OCI-LY1 (cell line): ENCODE measurements at regions not wholly inside any gene's neighbourhood (a gene's known extent, or its start where the extent isn't known, plus 50 kb on each side); places are given as distances from the start of the nearest gene placed in this dataset.

Source experiments
- H2AFZ ChIP-seq: fragments of 200-600 bp; sonication (generic), shearing (Covaris generic); 2 replicates; pipeline ENCODE4 v1.6.0; 2014; ENCODE audit warnings: antibody characterized with exemption, mild to moderate bottlenecking, low read length
- H3F3A ChIP-seq: fragments of 200-600 bp; sonication (generic), shearing (Covaris generic); 2 replicates; pipeline ENCODE4 v1.6.0; 2014; ENCODE audit warnings: mild to moderate bottlenecking, antibody characterized with exemption, low read length, moderate library complexity; ENCODE audit not compliant: insufficient read depth
- H3K27ac ChIP-seq: fragments of 200-600 bp; sonication (generic); 2 replicates; pipeline ENCODE4 v1.5.1; 2014; ENCODE audit warnings: low read length, mixed run types, mild to moderate bottlenecking, low read depth; ENCODE audit not compliant: poor library complexity, severe bottlenecking
- H3K27me3 ChIP-seq: fragments of 200-600 bp; sonication (generic); 2 replicates; pipeline ENCODE4 v1.6.0; 2014; ENCODE audit warnings: antibody characterized with exemption, mild to moderate bottlenecking, low read length, moderate library complexity; ENCODE audit not compliant: insufficient read depth
- H3K36me3 ChIP-seq: fragments of 200-600 bp; sonication (generic); 2 replicates; pipeline ENCODE4 v1.6.1; 2014; ENCODE audit warnings: mild to moderate bottlenecking, antibody characterized with exemption, low read length, moderate library complexity, mixed read lengths; ENCODE audit not compliant: insufficient read depth
- H3K4me1 ChIP-seq: fragments of 200-600 bp; sonication (generic); 2 replicates; pipeline ENCODE4 v1.5.1; 2014; ENCODE audit warnings: mild to moderate bottlenecking, low read length, moderate library complexity; ENCODE audit not compliant: insufficient read depth, severe bottlenecking
- H3K4me2 ChIP-seq: fragments of 200-600 bp; sonication (generic), shearing (Covaris generic); 2 replicates; pipeline ENCODE4 v1.6.1; 2014; ENCODE audit warnings: low read length
- H3K4me3 ChIP-seq: fragments of 200-600 bp; sonication (generic); 2 replicates; pipeline ENCODE4 v1.5.1; 2014; ENCODE audit warnings: low read length, low read depth, mild to moderate bottlenecking, mixed read lengths; ENCODE audit not compliant: poor library complexity, severe bottlenecking
- H3K79me2 ChIP-seq: fragments of 200-600 bp; shearing (Covaris generic); 2 replicates; pipeline ENCODE4 v1.6.1; 2016; ENCODE audit warnings: mixed run types, low read length, mixed read lengths; ENCODE audit not compliant: insufficient read depth
- H3K9ac ChIP-seq: fragments of 200-600 bp; sonication (generic), shearing (Covaris generic); 2 replicates; pipeline ENCODE4 v1.6.1; 2014; ENCODE audit warnings: mild to moderate bottlenecking, low read length, mixed read lengths
- H3K9me2 ChIP-seq: fragments of 200-600 bp; sonication (generic), shearing (Covaris generic); 2 replicates; pipeline ENCODE4 v1.6.1; 2014; ENCODE audit warnings: low read depth, mild to moderate bottlenecking, low read length, mixed read lengths
- H3K9me3 ChIP-seq: fragments of 200-600 bp; shearing (Covaris generic); 2 replicates; pipeline ENCODE4 v1.6.1; 2014; ENCODE audit warnings: low read length, mixed read lengths
- H4K20me1 ChIP-seq: fragments of 200-600 bp; sonication (generic), shearing (Covaris generic); 2 replicates; pipeline ENCODE4 v1.6.0; 2016; ENCODE audit warnings: mild to moderate bottlenecking, low read length; ENCODE audit not compliant: insufficient read depth
- EZH2 ChIP-seq: fragments of 200-600 bp; sonication (generic), shearing (Covaris generic); IDR thresholded peaks from 2 replicates; pipeline ENCODE4 v1.8.0; 2017; ENCODE audit warnings: borderline replicate concordance, mixed run types, mild to moderate bottlenecking, antibody characterized with exemption, low read length, moderate library complexity, mixed read lengths
- TF ChIP-seq, protein P1 (sequence below): fragments of 200-600 bp; sonication (generic), shearing (Covaris generic); IDR thresholded peaks from 2 replicates; pipeline ENCODE4 v1.5.1; 2017; ENCODE audit warnings: mild to moderate bottlenecking, antibody characterized with exemption, low read length, moderate library complexity, mixed read lengths

- Histone ChIP-seq H3K79me2 (no peaks in the 10 kb centered on the region), H3K9ac (no peak overlapping the region), H3F3A (no peaks in the 10 kb centered on the region), H3K36me3 (no peaks in the 10 kb centered on the region), H3K27me3 (no peaks in the 10 kb centered on the region), H4K20me1 (no peaks in the 10 kb centered on the region), H3K4me3 (no peak overlapping the region), H3K4me2 (no peak overlapping the region), H3K4me1 (no peaks in the 10 kb centered on the region), H3K27ac (no peak overlapping the region), H3K9me3 (no peaks in the 10 kb centered on the region), H2AFZ (no peak overlapping the region), H3K9me2 (no peaks in the 10 kb centered on the region)
- TF ChIP-seq, protein P1, sequence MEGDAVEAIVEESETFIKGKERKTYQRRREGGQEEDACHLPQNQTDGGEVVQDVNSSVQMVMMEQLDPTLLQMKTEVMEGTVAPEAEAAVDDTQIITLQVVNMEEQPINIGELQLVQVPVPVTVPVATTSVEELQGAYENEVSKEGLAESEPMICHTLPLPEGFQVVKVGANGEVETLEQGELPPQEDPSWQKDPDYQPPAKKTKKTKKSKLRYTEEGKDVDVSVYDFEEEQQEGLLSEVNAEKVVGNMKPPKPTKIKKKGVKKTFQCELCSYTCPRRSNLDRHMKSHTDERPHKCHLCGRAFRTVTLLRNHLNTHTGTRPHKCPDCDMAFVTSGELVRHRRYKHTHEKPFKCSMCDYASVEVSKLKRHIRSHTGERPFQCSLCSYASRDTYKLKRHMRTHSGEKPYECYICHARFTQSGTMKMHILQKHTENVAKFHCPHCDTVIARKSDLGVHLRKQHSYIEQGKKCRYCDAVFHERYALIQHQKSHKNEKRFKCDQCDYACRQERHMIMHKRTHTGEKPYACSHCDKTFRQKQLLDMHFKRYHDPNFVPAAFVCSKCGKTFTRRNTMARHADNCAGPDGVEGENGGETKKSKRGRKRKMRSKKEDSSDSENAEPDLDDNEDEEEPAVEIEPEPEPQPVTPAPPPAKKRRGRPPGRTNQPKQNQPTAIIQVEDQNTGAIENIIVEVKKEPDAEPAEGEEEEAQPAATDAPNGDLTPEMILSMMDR = no peak
- no peak for TF ChIP-seq EZH2
Measured at GRCh38 chr1:239775466-239775865, 316.2 kb upstream of the FMN2 start.

DNA sequence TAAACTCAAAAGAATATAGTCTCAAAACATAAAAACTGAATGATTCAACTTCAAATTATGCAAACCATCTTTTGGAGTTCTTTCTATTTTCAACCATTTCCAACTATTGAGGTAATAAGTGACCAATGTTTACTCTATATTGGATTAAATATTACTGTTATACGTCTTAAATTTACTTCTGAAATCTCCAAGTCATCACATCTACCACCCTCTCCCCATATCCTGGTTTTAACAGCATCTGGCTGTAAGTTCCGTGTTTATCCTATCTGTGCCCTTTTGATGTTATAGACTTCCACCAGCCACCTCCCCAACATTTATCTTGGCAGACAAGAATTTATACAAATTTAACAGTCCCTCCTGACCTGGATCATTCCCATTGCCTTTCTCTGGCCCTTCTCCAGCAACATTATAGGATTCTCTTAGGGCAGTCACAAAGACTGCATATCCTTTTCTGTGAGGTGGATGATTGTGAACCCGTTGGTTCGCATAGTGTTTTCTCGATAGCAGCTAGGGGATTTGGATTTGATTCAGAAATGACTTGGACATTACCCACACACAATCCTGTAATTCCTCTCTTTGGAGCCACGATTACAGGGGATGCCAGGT lies 313.4 kb upstream of the FMN2 start:
- Histone ChIP-seq H3K9ac (no peak overlapping the region), H3K9me2 (no peaks in the 10 kb centered on the region), H3F3A (no peaks in the 10 kb centered on the region), H3K4me1 (no peaks in the 10 kb centered on the region), H4K20me1 (no peaks in the 10 kb centered on the region), H3K4me3 (no peak overlapping the region), H3K4me2 (no peak overlapping the region), H3K27me3 (no peaks in the 10 kb centered on the region), H2AFZ (no peak overlapping the region), H3K79me2 (no peaks in the 10 kb centered on the region), H3K36me3 (no peaks in the 10 kb centered on the region), H3K9me3 (no peaks in the 10 kb centered on the region), H3K27ac (no peak overlapping the region)
- no peak for TF ChIP-seq EZH2
- TF ChIP-seq, protein P1 = no peak

- Histone ChIP-seq H4K20me1 (no peaks in the 10 kb centered on the region), H3K79me2 (no peaks in the 10 kb centered on the region), H3K9me2 (no peaks in the 10 kb centered on the region), H3K27ac (no peak overlapping the region), H3K9me3 (no peaks in the 10 kb centered on the region), H3K4me1 (no peaks in the 10 kb centered on the region), H3F3A (no peaks in the 10 kb centered on the region), H3K4me2 (no peak overlapping the region), H3K27me3 (no peaks in the 10 kb centered on the region), H3K9ac (no peak overlapping the region), H3K4me3 (no peak overlapping the region), H2AFZ (no peak overlapping the region), H3K36me3 (no peaks in the 10 kb centered on the region)
- TF ChIP-seq, protein P1 = no peak
- no peak for TF ChIP-seq EZH2
Measured at GRCh38 chr1:239779962-239780361, 311.7 kb upstream of the FMN2 start.
